Neuronal stem cell (in vitro differentiated cells): ENCODE measurements at regions not wholly inside any gene's neighbourhood (a gene's known extent, or its start where the extent isn't known, plus 50 kb on each side); places are given as distances from the start of the nearest gene placed in this dataset.

Experiments
- DNase-seq: peaks from one replicate; pipeline ENCODE4 v3.0.0-alpha.2; 2013; ENCODE audit warnings: low spot score
- H2AFZ ChIP-seq: one replicate; pipeline ENCODE4 v1.6.1; 2013; ENCODE audit warnings: mild to moderate bottlenecking, low read length, inconsistent platforms
- H2AK5ac ChIP-seq: 2 replicates; pipeline ENCODE4 v1.6.1; 2013; ENCODE audit warnings: low read depth, mild to moderate bottlenecking, inconsistent platforms, low read length, moderate library complexity, mixed read lengths
- H2BK120ac ChIP-seq: 2 replicates; pipeline ENCODE4 v1.6.1; 2013; ENCODE audit warnings: low read depth, mild to moderate bottlenecking, inconsistent platforms, low read length, moderate library complexity, mixed read lengths
- H2BK12ac ChIP-seq: one replicate; pipeline ENCODE4 v1.6.1; 2013; ENCODE audit warnings: low read length, inconsistent platforms
- H2BK15ac ChIP-seq: 2 replicates; pipeline ENCODE4 v1.6.1; 2013; ENCODE audit warnings: mild to moderate bottlenecking, low read length, inconsistent platforms, mixed read lengths
- H2BK5ac ChIP-seq: one replicate; pipeline ENCODE4 v1.6.1; 2013; ENCODE audit warnings: inconsistent platforms, mild to moderate bottlenecking, low read length, moderate library complexity
- H3K14ac ChIP-seq: one replicate; pipeline ENCODE4 v1.6.1; 2013; ENCODE audit warnings: low read length, inconsistent platforms
- H3K18ac ChIP-seq: 2 replicates; pipeline ENCODE4 v1.6.1; 2013; ENCODE audit warnings: low read length, inconsistent platforms
- H3K23ac ChIP-seq: 2 replicates; pipeline ENCODE4 v1.6.1; 2013; ENCODE audit warnings: low read depth, mild to moderate bottlenecking, mixed read lengths, low read length, inconsistent platforms; ENCODE audit not compliant: poor library complexity
- H3K27ac ChIP-seq: replicated peaks from 3 replicates; pipeline ENCODE4 v1.5.1; 2013; ENCODE audit warnings: low read length, inconsistent platforms
- H3K27me3 ChIP-seq, 3 experiments: 2 replicates each; pipeline ENCODE4 v1.6.1; 2013; ENCODE audit warnings: low read length in 3 of 3, mild to moderate bottlenecking in 2 of 3, inconsistent platforms in 1 of 3, low read depth in 1 of 3, mixed read lengths in 1 of 3, moderate library complexity in 1 of 3; ENCODE audit not compliant: control insufficient read depth in 3 of 3, insufficient read depth in 3 of 3
- H3K36me3 ChIP-seq, 2 donors: replicated peaks in 1 of 2; 2 replicates each; pipeline ENCODE4 v1.6.1; 2013; ENCODE audit warnings: low read length in 2 of 2; ENCODE audit not compliant: control insufficient read depth in 2 of 2, insufficient read depth in 2 of 2
- H3K4ac ChIP-seq: 2 replicates; pipeline ENCODE4 v1.6.1; 2013; ENCODE audit warnings: inconsistent platforms, mild to moderate bottlenecking, low read length, moderate library complexity
- H3K4me1 ChIP-seq, 2 donors: 1 replicate in 1 of 2; 2 replicates in 1 of 2; pipeline ENCODE4 v1.6.1; 2013; ENCODE audit warnings: low read length in 2 of 2, low read depth in 1 of 2; ENCODE audit not compliant: control insufficient read depth in 2 of 2, insufficient read depth in 1 of 2
- H3K4me2 ChIP-seq: one replicate; pipeline ENCODE4 v1.6.1; 2013; ENCODE audit warnings: mild to moderate bottlenecking, low read length, inconsistent platforms; ENCODE audit not compliant: insufficient read depth, poor library complexity, severe bottlenecking
- H3K4me3 ChIP-seq, 2 donors: 2 replicates each; pipeline ENCODE4 v1.5.1; 2013; ENCODE audit warnings: low read length in 2 of 2, mild to moderate bottlenecking in 2 of 2, inconsistent platforms in 1 of 2, moderate library complexity in 1 of 2
- H3K79me1 ChIP-seq: one replicate; pipeline ENCODE4 v1.6.1; 2013; ENCODE audit warnings: low read depth, mild to moderate bottlenecking, inconsistent platforms, low read length, moderate library complexity
- H3K9ac ChIP-seq: one replicate; pipeline ENCODE4 v1.6.1; 2013; ENCODE audit warnings: mild to moderate bottlenecking, low read depth, low read length, inconsistent platforms; ENCODE audit not compliant: poor library complexity
- H3K9me3 ChIP-seq, 2 donors: replicated peaks in 1 of 2; 2 replicates each; pipeline versions ENCODE3 to v1.6.1; 2013; ENCODE audit warnings: low read length in 2 of 2, mild to moderate bottlenecking in 2 of 2, inconsistent platforms in 1 of 2, low read depth in 1 of 2, mixed read lengths in 1 of 2, moderate library complexity in 1 of 2; ENCODE audit not compliant: control insufficient read depth in 2 of 2, insufficient read depth in 1 of 2
- H4K8ac ChIP-seq: one replicate; pipeline ENCODE4 v1.6.1; 2013; ENCODE audit warnings: low read depth, mild to moderate bottlenecking, inconsistent platforms, low read length, moderate library complexity
- H4K91ac ChIP-seq: one replicate; pipeline ENCODE4 v1.6.1; 2013; ENCODE audit warnings: low read length, low read depth, mild to moderate bottlenecking, inconsistent platforms; ENCODE audit not compliant: poor library complexity
- WGBS, 2 donors: extraction: QIAGEN DNeasy Blood & Tissue Kit; methylation state at CpG; one replicate each; pipeline ENCODE4 v1.1.7; 2013; ENCODE audit warnings: missing lambda C conversion rate in 2 of 2, mixed read lengths in 1 of 2; ENCODE audit not compliant: insufficient read length in 2 of 2, insufficient replicate concordance in 1 of 2; ENCODE audit errors: extremely low coverage in 2 of 2; 5-methylcytosine and 5-hydroxymethylcytosine counted together

DNA sequence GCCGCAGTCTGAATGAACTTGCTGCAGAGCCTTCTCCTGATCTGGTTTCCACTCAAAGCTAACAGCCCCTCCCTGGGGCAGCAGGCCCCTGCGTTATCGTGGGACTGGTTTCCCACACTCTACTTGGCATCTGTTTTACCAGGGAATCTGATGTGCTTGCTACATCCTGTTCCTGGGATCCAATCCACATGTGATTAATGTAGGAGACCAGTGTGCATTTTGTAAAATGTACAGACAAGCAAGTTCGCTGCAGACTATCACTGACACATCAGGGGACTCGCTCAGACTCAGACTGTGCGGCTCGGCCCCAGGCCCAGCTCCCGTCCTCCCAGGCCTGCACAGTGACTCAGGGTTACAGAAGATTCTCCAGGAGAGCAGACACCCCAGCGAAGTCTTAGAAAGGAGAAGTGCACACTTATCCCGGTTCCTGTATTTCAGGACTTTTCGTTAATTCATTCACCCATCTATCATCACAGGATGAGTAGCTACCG lies 340.1 kb downstream of the MATN1 start:
- Histone ChIP-seq H3K18ac (no peak overlapping the region), H3K9ac (no peak overlapping the region), H2BK5ac (no peak overlapping the region), H2BK12ac (no peak overlapping the region), H2BK120ac (no peak overlapping the region), H2AFZ (no peak overlapping the region), H3K4me2 (no peak overlapping the region), H3K9me3 (no peaks in the 10 kb centered on the region), H2BK15ac (no peak overlapping the region), H3K79me1 (no peaks in the 10 kb centered on the region), H3K4me1 (peaks cover 0 to 13% of the 10 kb centered on the region in 2 donors), H4K8ac (no peak overlapping the region), H2AK5ac (no peak overlapping the region), H4K91ac (no peak overlapping the region), H3K27me3 (peaks cover 0 to 4% (median 0%) of the 10 kb centered on the region in 3 experiments), H3K4me3 (no peak overlapping the region), H3K4ac (no peak overlapping the region), H3K36me3 (no peaks in the 10 kb centered on the region), H3K23ac (no peak overlapping the region), H3K14ac (no peak overlapping the region), H3K27ac (no peak overlapping the region)
- WGBS, 2 donors, result no CpG with 5 or more reads among the region's 12 CpGs
- DNase-seq, result no peak

GRCh38 chr1:30382496-30382895 lies 340.9 kb downstream of the MATN1 start:
- Histone ChIP-seq H3K79me1 (no peaks in the 10 kb centered on the region), H3K9ac (no peak overlapping the region), H3K4me3 (no peak overlapping the region), H2AFZ (no peak overlapping the region), H3K27me3 (peaks cover 0 to 4% (median 0%) of the 10 kb centered on the region in 3 experiments), H2BK12ac (no peak overlapping the region), H4K8ac (no peak overlapping the region), H3K4me2 (no peak overlapping the region), H2AK5ac (no peak overlapping the region), H3K36me3 (no peaks in the 10 kb centered on the region), H3K27ac (no peak overlapping the region), H3K4ac (no peak overlapping the region), H2BK15ac (no peak overlapping the region), H2BK120ac (no peak overlapping the region), H3K23ac (no peak overlapping the region), H3K4me1 (peaks cover 0 to 21% of the 10 kb centered on the region in 2 donors), H4K91ac (no peak overlapping the region), H3K14ac (no peak overlapping the region), H2BK5ac (no peak overlapping the region), H3K9me3 (no peaks in the 10 kb centered on the region), H3K18ac (no peak overlapping the region)
- WGBS, 2 donors, result no CpG with 5 or more reads among the region's 2 CpGs
- DNase-seq, result no peak

DNA sequence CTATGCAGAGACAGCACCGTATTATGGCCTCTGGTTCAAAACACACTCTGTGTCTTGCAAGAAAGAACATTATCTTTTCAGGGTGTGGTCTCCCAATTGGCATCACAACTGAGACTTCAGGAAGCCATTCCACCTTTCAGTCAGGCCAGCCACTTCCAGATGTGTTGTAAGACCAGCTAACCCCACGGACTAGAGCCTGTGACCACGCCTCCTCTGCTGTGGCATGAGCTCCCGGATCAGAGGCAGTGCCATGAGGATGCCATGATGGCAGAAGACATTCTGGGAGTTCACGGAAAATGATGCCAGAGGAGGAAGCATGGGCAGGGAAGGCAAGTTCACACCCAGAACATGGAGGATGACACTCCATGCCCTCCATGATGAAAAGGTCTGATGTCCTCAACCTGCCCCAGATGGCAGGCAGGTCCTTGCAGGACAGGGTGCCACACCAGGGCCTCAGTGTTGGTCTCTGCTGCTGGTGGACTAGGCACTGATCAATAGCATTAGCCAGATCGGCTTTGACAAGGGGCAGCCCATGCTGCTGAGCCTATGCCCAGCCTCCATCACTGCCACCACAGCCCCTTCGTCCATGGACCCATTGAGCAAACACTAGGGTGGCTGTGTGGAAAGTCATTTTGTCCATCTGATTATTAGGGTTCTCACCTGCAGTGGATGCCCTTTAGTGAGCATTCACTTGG lies 341.6 kb downstream of the MATN1 start:
- no CpG with 5 or more reads among the region's 7 CpGs for WGBS, 2 donors
- Histone ChIP-seq H3K14ac (peak overlapping the region; percentile 47), H3K79me1 (no peaks in the 10 kb centered on the region), H2BK12ac (no peak overlapping the region), H3K36me3 (no peaks in the 10 kb centered on the region), H3K9me3 (no peaks in the 10 kb centered on the region), H2AFZ (no peak overlapping the region), H3K4me1 (peaks cover 0 to 27% of the 10 kb centered on the region in 2 donors), H3K4ac (no peak overlapping the region), H3K27me3 (peaks cover 0 to 4% (median 0%) of the 10 kb centered on the region in 3 experiments), H2AK5ac (peak overlapping the region; percentile 13), H4K8ac (no peak overlapping the region), H3K4me3 (no peak overlapping the region), H3K4me2 (no peak overlapping the region), H3K18ac (peak overlapping the region; percentile 33), H2BK120ac (no peak overlapping the region), H4K91ac (no peak overlapping the region), H2BK15ac (peak overlapping the region; percentile 7), H3K23ac (peak overlapping the region; percentile 39), H3K9ac (no peak overlapping the region), H2BK5ac (no peak overlapping the region), H3K27ac (no peak overlapping the region)
- DNase-seq, result no peak

GRCh38 chr1:30381266-30381665 lies 342.1 kb downstream of the MATN1 start:
- no peak overlapping the region for H3K4me2 ChIP-seq

More at GRCh38 chr1:30381266-30381665, 342.1 kb downstream of the MATN1 start:
- no peak overlapping the region for H3K9ac ChIP-seq
- H3K14ac ChIP-seq, result no peak overlapping the region
- peaks cover 0 to 4% (median 0%) of the 10 kb centered on the region in 3 experiments for H3K27me3 ChIP-seq
- no peak overlapping the region for H4K91ac ChIP-seq
- H3K18ac ChIP-seq, result no peak overlapping the region
- DNase-seq, result no peak
- H3K27ac ChIP-seq, result no peak overlapping the region
- WGBS, 2 donors, result no CpG with 5 or more reads among the region's 5 CpGs
- H4K8ac ChIP-seq, result no peak overlapping the region
- H2BK5ac ChIP-seq, result no peak overlapping the region
- H3K23ac ChIP-seq, result no peak overlapping the region
- H2AFZ ChIP-seq, result no peak overlapping the region
- H2BK12ac ChIP-seq, result no peak overlapping the region
- no peaks in the 10 kb centered on the region for H3K36me3 ChIP-seq
- peak overlapping the region; percentile 7 for H2BK15ac ChIP-seq
- H2AK5ac ChIP-seq, result no peak overlapping the region
- peaks cover 0 to 27% of the 10 kb centered on the region in 2 donors for H3K4me1 ChIP-seq
- H2BK120ac ChIP-seq, result no peak overlapping the region
- no peak overlapping the region for H3K4me3 ChIP-seq
- H3K4ac ChIP-seq, result no peak overlapping the region
- no peaks in the 10 kb centered on the region for H3K9me3 ChIP-seq
- H3K79me1 ChIP-seq, result no peaks in the 10 kb centered on the region
